SK-N-SH (cell line): ENCODE measurements at regions not wholly inside any gene's neighbourhood (a gene's known extent, or its start where the extent isn't known, plus 50 kb on each side); places are given as distances from the start of the nearest gene placed in this dataset.

ENCODE experiments used
- CTCF ChIA-PET: fragments of 300-600, 350-600 bp; formaldehyde crosslinking; extraction: SDS; loops from one replicate; lab custom pipeline; 2021; lab: Yijun Ruan, JAX
- POLR2A ChIA-PET: fragments of 350-600 bp; sonication (Branson Sonifier 250); formaldehyde crosslinking; extraction: SDS; loops from one replicate; lab custom pipeline; 2020; ENCODE audit warnings: antibody characterized with exemption, inconsistent platforms; lab: Yijun Ruan, JAX
- DNase-seq: peaks from one replicate; pipeline ENCODE4 v3.0.0; 2012
- H2AFZ ChIP-seq: fragments of 200-600 bp; sonication (generic); 2 replicates; pipeline ENCODE4 v1.8.1; 2016; ENCODE audit warnings: antibody characterized with exemption, mild to moderate bottlenecking, low read depth
- H3F3A ChIP-seq: fragments of 200-600 bp; sonication (generic); replicated peaks from 2 replicates; pipeline ENCODE3; 2016; ENCODE audit warnings: antibody characterized with exemption, mild to moderate bottlenecking; ENCODE audit not compliant: insufficient read depth
- H3K27ac ChIP-seq, 2 experiments: fragments of 200-500 bp in 1 of 2; fragments of 200-600 bp in 1 of 2; sonication (Bioruptor generic) in 1 of 2; sonication (generic), shearing (Covaris generic) in 1 of 2; 2 replicates each; pipeline versions ENCODE4 v1.5.1 to v1.6.1; 2014 to 2016; ENCODE audit warnings: low read depth in 2 of 2, inconsistent platforms in 1 of 2, low read length in 1 of 2, mild to moderate bottlenecking in 1 of 2, mixed read lengths in 1 of 2
- H3K27me3 ChIP-seq: fragments of 200-600 bp; sonication (generic), shearing (Covaris generic); 2 replicates; pipeline ENCODE4 v1.6.1; 2016; ENCODE audit warnings: mixed run types; ENCODE audit not compliant: insufficient read depth
- H3K36me3 ChIP-seq, 2 experiments: fragments of 200-500 bp in 1 of 2; fragments of 200-600 bp in 1 of 2; sonication (Bioruptor generic) in 1 of 2; sonication (generic) in 1 of 2; replicated peaks in 1 of 2; 2 replicates each; pipeline versions ENCODE3 to v1.5.1; 2014 to 2016; ENCODE audit warnings: low read length in 1 of 2, mild to moderate bottlenecking in 1 of 2; ENCODE audit not compliant: insufficient read depth in 2 of 2, control insufficient read depth in 1 of 2
- H3K4me1 ChIP-seq, 2 experiments: fragments of 200-500 bp in 1 of 2; fragments of 200-600 bp in 1 of 2; sonication (Bioruptor generic) in 1 of 2; sonication (generic), shearing (Covaris generic) in 1 of 2; 2 replicates each; pipeline versions ENCODE4 v1.5.1 to v1.6.1; 2014 to 2016; ENCODE audit warnings: low read depth in 1 of 2, low read length in 1 of 2, mixed run types in 1 of 2; ENCODE audit not compliant: insufficient read depth in 2 of 2, control insufficient read depth in 1 of 2
- H3K4me2 ChIP-seq: fragments of 200-600 bp; sonication (generic), shearing (Covaris generic); 2 replicates; pipeline ENCODE4 v1.6.1; 2017; ENCODE audit warnings: mixed run types
- H3K4me3 ChIP-seq, 2 experiments: fragments of 200-500 bp in 1 of 2; fragments of 200-600 bp in 1 of 2; sonication (Bioruptor generic) in 1 of 2; sonication (generic), shearing (Covaris generic) in 1 of 2; 2 replicates each; pipeline versions ENCODE4 v1.5.1 to v1.8.1; 2014 to 2016; ENCODE audit warnings: low read depth in 2 of 2, inconsistent platforms in 1 of 2, low read length in 1 of 2, mild to moderate bottlenecking in 1 of 2, mixed read lengths in 1 of 2, moderate library complexity in 1 of 2
- H3K79me2 ChIP-seq: fragments of 200-600 bp; sonication (generic); 2 replicates; pipeline ENCODE4 v1.8.1; 2017; ENCODE audit warnings: mild to moderate bottlenecking; ENCODE audit not compliant: insufficient read depth
- H3K9ac ChIP-seq: fragments of 200-600 bp; sonication (generic); 2 replicates; pipeline ENCODE4 v1.6.1; 2017; ENCODE audit warnings: mixed run types
- H3K9me2 ChIP-seq: fragments of 200-600 bp; sonication (generic); 2 replicates; pipeline ENCODE4 v1.6.1; 2017; ENCODE audit warnings: mixed run types
- H3K9me3 ChIP-seq: fragments of 200-600 bp; sonication (generic); 2 replicates; pipeline ENCODE4 v1.6.1; 2017; ENCODE audit warnings: mixed run types, mild to moderate bottlenecking, moderate library complexity
- H4K20me1 ChIP-seq: fragments of 200-600 bp; sonication (generic); 2 replicates; pipeline ENCODE4 v1.6.1; 2017; ENCODE audit warnings: mild to moderate bottlenecking, mixed run types; ENCODE audit not compliant: insufficient read depth
- CHD2 ChIP-seq: fragments of 150-350 bp; IDR thresholded peaks from 2 replicates; pipeline ENCODE4 v1.6.1; 2018; ENCODE audit warnings: low read length; ENCODE audit not compliant: partially characterized antibody
- FOSL2 ChIP-seq: IDR thresholded peaks from 2 replicates; pipeline ENCODE4 v1.4.0; 2012; ENCODE audit warnings: low read depth, mild to moderate bottlenecking, moderate library complexity, borderline replicate concordance
- FOXJ3 ChIP-seq: sonication (generic); formaldehyde crosslinking; IDR thresholded peaks from 2 replicates; pipeline ENCODE4 v1.5.1; 2020; ENCODE audit warnings: mild to moderate bottlenecking, missing genetic modification reagents
- GABPA ChIP-seq: IDR thresholded peaks from 2 replicates; pipeline ENCODE4 v1.4.0; 2012; ENCODE audit warnings: low read depth, mild to moderate bottlenecking
- GATA2 ChIP-seq: sonication (generic); formaldehyde crosslinking; IDR thresholded peaks from 2 replicates; pipeline ENCODE4 v1.5.0; 2020; ENCODE audit warnings: mild to moderate bottlenecking, missing genetic modification reagents
- JUND ChIP-seq: IDR thresholded peaks from 2 replicates; pipeline ENCODE4 v1.4.0; 2012
- MXI1 ChIP-seq: IDR thresholded peaks from 2 replicates; pipeline ENCODE4 v1.6.1; 2012; ENCODE audit warnings: mild to moderate bottlenecking, low read depth, low read length, improper control_type of control experiment
- NRF1 ChIP-seq: IDR thresholded peaks from 2 replicates; pipeline ENCODE4 v1.6.1; 2012; ENCODE audit warnings: low read depth, mild to moderate bottlenecking, low read length
- PBX3 ChIP-seq: IDR thresholded peaks from 2 replicates; pipeline ENCODE4; 2012
- POLR2AphosphoS5 ChIP-seq: IDR thresholded peaks from 2 replicates; pipeline ENCODE4 v1.6.1; 2012; ENCODE audit warnings: low read depth, low read length
- REST ChIP-seq: IDR thresholded peaks from 2 replicates; pipeline ENCODE4 v1.6.1; 2012; ENCODE audit warnings: mild to moderate bottlenecking, low read depth, low read length, moderate library complexity
- RFX5 ChIP-seq: IDR thresholded peaks from 2 replicates; pipeline ENCODE4 v1.6.1; 2012; ENCODE audit warnings: mild to moderate bottlenecking, improper control_type of control experiment, low read length
- RXRA ChIP-seq: IDR thresholded peaks from 2 replicates; pipeline ENCODE4 v1.4.0; 2012; ENCODE audit warnings: low read depth, mild to moderate bottlenecking, borderline replicate concordance
- USF2 ChIP-seq: fragments of 150-350 bp; IDR thresholded peaks from 2 replicates; pipeline ENCODE4 v1.6.1; 2017; ENCODE audit warnings: antibody characterized with exemption, low read length, low read depth, borderline replicate concordance
- WGBS: methylation state at CpG from one replicate; pipeline ENCODE4 v1.1.6; 2017; ENCODE audit warnings: low lambda C conversion rate; 5-methylcytosine and 5-hydroxymethylcytosine counted together

- H3K27ac ChIP-seq: no peak overlapping the region
Observed at GRCh38 chr5:36530215-36530614, 76.2 kb upstream of the SLC1A3 start.

More at GRCh38 chr5:36530215-36530614, 76.2 kb upstream of the SLC1A3 start:
- POLR2A ChIA-PET: no interaction called here
- Histone ChIP-seq H3K9me3 (no peaks in the 10 kb centered on the region), H4K20me1 (no peaks in the 10 kb centered on the region), H3K79me2 (no peaks in the 10 kb centered on the region), H3K9ac (no peak overlapping the region), H3K4me2 (no peak overlapping the region), H3K4me3 (no peak overlapping the region), H3F3A (no peaks in the 10 kb centered on the region), H3K36me3 (no peaks in the 10 kb centered on the region), H2AFZ (no peak overlapping the region), H3K9me2 (no peaks in the 10 kb centered on the region), H3K27me3 (peaks cover 16% of the 10 kb centered on the region; the same call in 1 of the 2 replicates), H3K4me1 (no peaks in the 10 kb centered on the region)
- no peak for DNase-seq
- CTCF ChIA-PET: no interaction called here
- no peak for TF ChIP-seq REST
- no peak for TF ChIP-seq JUND
- no peak for TF ChIP-seq FOXJ3
- no peak for TF ChIP-seq POLR2AphosphoS5
- no peak for TF ChIP-seq FOSL2
- no peak for TF ChIP-seq CHD2
- no peak for TF ChIP-seq PBX3
- TF ChIP-seq USF2: no peak
- TF ChIP-seq MXI1: no peak
- no peak for TF ChIP-seq RFX5
- TF ChIP-seq GABPA: no peak
- TF ChIP-seq GATA2 (CRISPR knock-in tag): no peak
- TF ChIP-seq RXRA: no peak
- no peak for TF ChIP-seq NRF1
- WGBS: 0% methylated on average over 2 of the region's 2 CpGs
